ENCODE measurements at regions not wholly inside any gene's neighbourhood (a gene's known extent, or its start where the extent isn't known, plus 50 kb on each side); places are given as distances from the start of the nearest gene placed in this dataset.

DNA sequence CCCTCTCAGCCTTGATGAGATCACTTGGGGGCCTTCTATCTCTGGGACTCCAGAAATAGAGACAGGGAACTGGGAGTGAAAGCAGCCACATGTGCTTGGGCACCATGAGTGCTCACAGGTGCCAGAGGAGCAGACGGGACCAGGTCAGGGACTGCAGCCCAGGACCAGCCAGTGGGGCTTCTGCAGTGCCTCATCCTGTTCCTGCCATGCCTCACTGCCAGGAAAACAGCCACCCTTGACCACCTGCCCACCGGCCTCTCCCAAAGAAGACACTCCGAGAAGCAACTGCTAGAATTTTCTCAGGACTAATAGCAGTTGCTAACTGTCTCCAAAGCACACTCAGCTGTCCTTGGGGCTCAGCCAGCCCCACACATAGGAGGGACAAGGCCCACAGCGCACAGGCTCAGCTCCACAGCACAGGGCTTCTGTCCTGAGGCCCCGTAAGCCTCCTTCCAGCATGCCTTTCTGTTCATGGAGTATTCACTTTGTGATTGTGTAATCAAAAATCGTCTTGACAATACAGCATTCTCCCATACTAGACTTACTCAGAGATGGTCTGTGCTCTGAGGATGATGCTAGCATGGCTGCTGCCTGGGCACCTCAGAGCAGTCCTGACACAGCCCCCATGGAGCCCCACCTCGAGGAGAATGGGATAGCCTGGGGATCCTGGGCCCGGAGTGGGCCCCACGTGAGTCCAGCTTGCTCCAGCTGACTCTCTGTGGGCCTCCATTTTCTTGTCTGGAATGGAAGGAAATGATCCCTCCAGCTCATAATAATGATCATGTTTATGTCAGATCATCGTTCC is 115.7 kb upstream of the RET start:
- TF ChIP-seq, protein P1, sequence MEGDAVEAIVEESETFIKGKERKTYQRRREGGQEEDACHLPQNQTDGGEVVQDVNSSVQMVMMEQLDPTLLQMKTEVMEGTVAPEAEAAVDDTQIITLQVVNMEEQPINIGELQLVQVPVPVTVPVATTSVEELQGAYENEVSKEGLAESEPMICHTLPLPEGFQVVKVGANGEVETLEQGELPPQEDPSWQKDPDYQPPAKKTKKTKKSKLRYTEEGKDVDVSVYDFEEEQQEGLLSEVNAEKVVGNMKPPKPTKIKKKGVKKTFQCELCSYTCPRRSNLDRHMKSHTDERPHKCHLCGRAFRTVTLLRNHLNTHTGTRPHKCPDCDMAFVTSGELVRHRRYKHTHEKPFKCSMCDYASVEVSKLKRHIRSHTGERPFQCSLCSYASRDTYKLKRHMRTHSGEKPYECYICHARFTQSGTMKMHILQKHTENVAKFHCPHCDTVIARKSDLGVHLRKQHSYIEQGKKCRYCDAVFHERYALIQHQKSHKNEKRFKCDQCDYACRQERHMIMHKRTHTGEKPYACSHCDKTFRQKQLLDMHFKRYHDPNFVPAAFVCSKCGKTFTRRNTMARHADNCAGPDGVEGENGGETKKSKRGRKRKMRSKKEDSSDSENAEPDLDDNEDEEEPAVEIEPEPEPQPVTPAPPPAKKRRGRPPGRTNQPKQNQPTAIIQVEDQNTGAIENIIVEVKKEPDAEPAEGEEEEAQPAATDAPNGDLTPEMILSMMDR (IDR thresholded peaks at IDR 0.05) = no peak
- no peak for TF ChIP-seq POLR2AphosphoS5 (IDR thresholded peaks at IDR 0.05)

Measured in prostate gland (tissue), 2 donors.